Right lobe of liver (tissue), 6 donors: ENCODE measurements at regions not wholly inside any gene's neighbourhood (a gene's known extent, or its start where the extent isn't known, plus 50 kb on each side); places are given as distances from the start of the nearest gene placed in this dataset.

Source experiments
- ATAC-seq, 4 donors: fragments of 200-7000 bp; cut with Tn5 transposase; one replicate each; pipeline ENCODE4 v1.9.1; 2020; ENCODE audit warnings: mild to moderate bottlenecking in 4 of 4, moderate library complexity in 4 of 4
- DNase-seq, 3 donors: peaks; one replicate each; pipeline ENCODE4 v3.0.0-alpha.2; 2020
- H3K27ac ChIP-seq, 3 donors: fragments of 200-600 bp; one replicate each; pipeline ENCODE4 v1.8.0; 2022
- H3K27me3 ChIP-seq, 2 donors: fragments of 200-600 bp; one replicate each; pipeline ENCODE4 v1.8.0; 2022
- H3K36me3 ChIP-seq, 4 donors: fragments of 200-600 bp; sonication (generic) in 1 of 4; one replicate each; pipeline versions ENCODE4 v1.5.1 to v1.8.0; 2017 to 2022; ENCODE audit warnings: control low read depth in 1 of 4
- H3K4me1 ChIP-seq, 4 donors: fragments of 200-600 bp; sonication (generic) in 1 of 4; one replicate each; pipeline versions ENCODE4 v1.5.1 to v1.8.0; 2017 to 2022; ENCODE audit warnings: control low read depth in 1 of 4
- H3K4me3 ChIP-seq, 3 donors: fragments of 200-600 bp; one replicate each; pipeline ENCODE4 v1.8.0; 2022
- H3K9me3 ChIP-seq, 4 donors: fragments of 200-600 bp; sonication (generic) in 1 of 4; one replicate each; pipeline versions ENCODE4 v1.5.1 to v1.8.0; 2017 to 2022; ENCODE audit warnings: control low read depth in 1 of 4
- CTCF ChIP-seq, 4 donors: fragments of 200-600 bp in 3 of 4; fragments of 450-650 bp in 1 of 4; IDR thresholded peaks; one replicate each; pipeline versions ENCODE4 v1.5.1 to v1.8.0; 2016 to 2022; ENCODE audit warnings: antibody characterized with exemption in 4 of 4, mild to moderate bottlenecking in 2 of 4
- POLR2A ChIP-seq: fragments of 450-650 bp; IDR thresholded peaks from one replicate; pipeline ENCODE4 v1.6.1; 2017; ENCODE audit warnings: antibody characterized with exemption, mild to moderate bottlenecking
- WGBS: methylation state at CpG from one replicate; pipeline ENCODE4 v1.1.6; 2018; ENCODE audit warnings: low coverage, low lambda C conversion rate; ENCODE audit not compliant: insufficient coverage; ENCODE audit errors: missing lambda C conversion rate; 5-methylcytosine and 5-hydroxymethylcytosine counted together
- intact Hi-C, 2 donors: fragments of 100-400 bp; cut with DNase I; formaldehyde crosslinking; loops; one replicate each; pipeline versions ENCODE4 v1.11.2 to v1.14.1; 2022
- donor health status: DM: no; HTN: yes; CAD: no.
- donor health status: DM: no; HTN: no; CAD: no.
- donor health status: DM: no; HTN: no; CAD: no.
- donor health status: DM: no; HTN: yes; CAD: no.
- donor health status: DM: no; HTN: yes; CAD: no.

GRCh38 chr3:107884028-107884427 lies 206.8 kb downstream of the CD47 start:
- ATAC-seq, result no peak

GRCh38 chr3:107882881-107883280 lies 207.9 kb downstream of the CD47 start:
- no peaks in the 10 kb centered on the region for H3K4me1 ChIP-seq
- TF ChIP-seq CTCF (IDR thresholded peaks at IDR 0.05), result no peak
- H3K27ac ChIP-seq, result no peak overlapping the region
- ATAC-seq (no peak), DNase-seq (no peak)
- WGBS, result 77% methylated on average over 4 of the region's 7 CpGs
- no peaks in the 10 kb centered on the region for H3K27me3 ChIP-seq
- H3K9me3 ChIP-seq, result no peaks in the 10 kb centered on the region
- H3K4me3 ChIP-seq, result no peak overlapping the region
- no peaks in the 10 kb centered on the region for H3K36me3 ChIP-seq
- intact Hi-C loops, result no loop called here

More at GRCh38 chr3:107884028-107884427, 206.8 kb downstream of the CD47 start:
- H3K9me3 ChIP-seq, result no peaks in the 10 kb centered on the region
- intact Hi-C loops, result no loop called here
- no peak overlapping the region for H3K4me3 ChIP-seq
- no peaks in the 10 kb centered on the region for H3K36me3 ChIP-seq
- DNase-seq, result no peak
- TF ChIP-seq CTCF (IDR thresholded peaks at IDR 0.05) (no peak), POLR2A (no peak)
- H3K27me3 ChIP-seq, result no peaks in the 10 kb centered on the region
- H3K27ac ChIP-seq, result no peak overlapping the region
- no peaks in the 10 kb centered on the region for H3K4me1 ChIP-seq

DNA sequence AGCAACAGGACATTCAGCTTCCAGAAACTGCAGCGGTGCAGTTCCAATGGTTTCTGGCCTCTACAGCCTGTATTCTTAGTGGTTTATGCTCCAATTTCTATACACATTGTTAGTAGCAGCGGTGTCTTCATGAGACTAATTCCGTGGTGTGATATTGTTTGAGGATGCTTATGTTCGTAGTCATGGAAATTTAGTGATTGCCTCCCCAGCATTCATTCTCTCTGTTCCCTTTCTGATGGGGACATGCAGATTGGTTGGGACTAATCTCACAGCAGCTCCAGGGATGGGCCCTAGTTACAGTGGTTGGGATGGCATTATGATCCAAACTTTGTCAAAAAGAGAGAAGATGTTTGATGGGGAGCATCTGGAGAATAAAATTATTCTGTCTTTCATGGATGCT lies 208.6 kb downstream of the CD47 start:
- Histone ChIP-seq H3K9me3 (no peaks in the 10 kb centered on the region), H3K27ac (no peak overlapping the region), H3K36me3 (no peaks in the 10 kb centered on the region), H3K4me3 (no peak overlapping the region), H3K4me1 (no peaks in the 10 kb centered on the region), H3K27me3 (no peaks in the 10 kb centered on the region)
- ATAC-seq (no peak), DNase-seq (no peak)
- no peak for TF ChIP-seq POLR2A
- TF ChIP-seq CTCF (IDR thresholded peaks at IDR 0.05), result no peak
- intact Hi-C loops, result no loop called here
- 82% methylated on average over 4 of the region's 4 CpGs for WGBS

GRCh38 chr3:107881509-107881908 lies 209.3 kb downstream of the CD47 start:
- H3K4me3 ChIP-seq, result no peak overlapping the region
- H3K27ac ChIP-seq, result no peak overlapping the region
- 75% methylated on average over 4 of the region's 4 CpGs for WGBS
- H3K36me3 ChIP-seq, result no peaks in the 10 kb centered on the region
- intact Hi-C loops, result no loop called here
- no peak for ATAC-seq
- no peaks in the 10 kb centered on the region for H3K27me3 ChIP-seq
- TF ChIP-seq POLR2A, result no peak
- TF ChIP-seq CTCF (IDR thresholded peaks at IDR 0.05), result no peak
- no peak for DNase-seq
- H3K4me1 ChIP-seq, result no peaks in the 10 kb centered on the region
- H3K9me3 ChIP-seq, result no peaks in the 10 kb centered on the region

GRCh38 chr3:107880702-107881101 lies 210.1 kb downstream of the CD47 start:
- DNase-seq (no peak), ATAC-seq (no peak)
- no peaks in the 10 kb centered on the region for H3K36me3 ChIP-seq
- H3K9me3 ChIP-seq, result no peaks in the 10 kb centered on the region
- no peak overlapping the region for H3K27ac ChIP-seq
- intact Hi-C loops, result no loop called here
- no peak overlapping the region for H3K4me3 ChIP-seq
- H3K27me3 ChIP-seq, result no peaks in the 10 kb centered on the region
- no peaks in the 10 kb centered on the region for H3K4me1 ChIP-seq
- 93% methylated on average over 4 of the region's 4 CpGs for WGBS
- TF ChIP-seq POLR2A, result no peak
